ENCODE measurements at regions not wholly inside any gene's neighbourhood (a gene's known extent, or its start where the extent isn't known, plus 50 kb on each side); places are given as distances from the start of the nearest gene placed in this dataset.

- Histone ChIP-seq H3K9me3 (ENCODE audit: control insufficient read depth, low read length) (no peaks in the 10 kb centered on the region), H3K36me3 (ENCODE audit: control insufficient read depth, insufficient read depth, low read length) (no peaks in the 10 kb centered on the region), H3K4me1 (ENCODE audit: control insufficient read depth, insufficient read depth, low read length) (peaks cover 17% of the 10 kb centered on the region), H3K4me3 (ENCODE audit: insufficient read depth, low read depth, low read length) (no peak overlapping the region), H3K27me3 (ENCODE audit: control insufficient read depth, insufficient read depth, low read length, poor library complexity, severe bottlenecking) (no peaks in the 10 kb centered on the region), H3K27ac (ENCODE audit: insufficient read depth, low read depth, low read length, poor library complexity, severe bottlenecking) (no peak overlapping the region)
Measured at GRCh38 chr9:20186823-20187222, 398.0 kb upstream of the SLC24A2 start.

GRCh38 chr9:20186231-20186630 is 397.4 kb upstream of the SLC24A2 start:
- H3K36me3 ChIP-seq (ENCODE audit: control insufficient read depth, insufficient read depth, low read length): no peaks in the 10 kb centered on the region
- H3K27ac ChIP-seq (ENCODE audit: insufficient read depth, low read depth, low read length, poor library complexity, severe bottlenecking): no peak overlapping the region
- no peaks in the 10 kb centered on the region for H3K27me3 ChIP-seq (ENCODE audit: control insufficient read depth, insufficient read depth, low read length, poor library complexity, severe bottlenecking)
- H3K9me3 ChIP-seq (ENCODE audit: control insufficient read depth, low read length): no peaks in the 10 kb centered on the region
- 92 to 97% methylated on average over 3 of the region's 3 CpGs for WGBS, 2 experiments
- peaks cover 17% of the 10 kb centered on the region for H3K4me1 ChIP-seq (ENCODE audit: control insufficient read depth, insufficient read depth, low read length)
- H3K4me3 ChIP-seq (ENCODE audit: insufficient read depth, low read depth, low read length): no peak overlapping the region

GRCh38 chr9:20184541-20184940 is 395.7 kb upstream of the SLC24A2 start:
- Histone ChIP-seq H3K36me3 (ENCODE audit: control insufficient read depth, insufficient read depth, low read length) (no peaks in the 10 kb centered on the region), H3K27ac (ENCODE audit: insufficient read depth, low read depth, low read length, poor library complexity, severe bottlenecking) (no peak overlapping the region), H3K4me1 (ENCODE audit: control insufficient read depth, insufficient read depth, low read length) (peaks cover 15% of the 10 kb centered on the region), H3K9me3 (ENCODE audit: control insufficient read depth, low read length) (no peaks in the 10 kb centered on the region), H3K4me3 (ENCODE audit: insufficient read depth, low read depth, low read length) (no peak overlapping the region), H3K27me3 (ENCODE audit: control insufficient read depth, insufficient read depth, low read length, poor library complexity, severe bottlenecking) (no peaks in the 10 kb centered on the region)

- no peak overlapping the region for H3K27ac ChIP-seq (ENCODE audit: insufficient read depth, low read depth, low read length, poor library complexity, severe bottlenecking)
- H3K27me3 ChIP-seq (ENCODE audit: control insufficient read depth, insufficient read depth, low read length, poor library complexity, severe bottlenecking): no peaks in the 10 kb centered on the region
- no peaks in the 10 kb centered on the region for H3K9me3 ChIP-seq (ENCODE audit: control insufficient read depth, low read length)
- no peaks in the 10 kb centered on the region for H3K36me3 ChIP-seq (ENCODE audit: control insufficient read depth, insufficient read depth, low read length)
- no peaks in the 10 kb centered on the region for H3K4me1 ChIP-seq (ENCODE audit: control insufficient read depth, insufficient read depth, low read length)
- no peak overlapping the region for H3K4me3 ChIP-seq (ENCODE audit: insufficient read depth, low read depth, low read length)
Measured at GRCh38 chr9:20178679-20179078, 389.8 kb upstream of the SLC24A2 start.

GRCh38 chr9:20178197-20178596 is 389.4 kb upstream of the SLC24A2 start:
- 79 to 88% methylated on average over 1 of the region's 1 CpG for WGBS, 2 experiments
- H3K4me3 ChIP-seq (ENCODE audit: insufficient read depth, low read depth, low read length): no peak overlapping the region

GRCh38 chr9:20170122-20170521 is 381.3 kb upstream of the SLC24A2 start:
- Histone ChIP-seq H3K27ac (ENCODE audit: insufficient read depth, low read depth, low read length, poor library complexity, severe bottlenecking) (no peak overlapping the region), H3K4me3 (ENCODE audit: insufficient read depth, low read depth, low read length) (no peak overlapping the region), H3K27me3 (ENCODE audit: control insufficient read depth, insufficient read depth, low read length, poor library complexity, severe bottlenecking) (no peaks in the 10 kb centered on the region), H3K4me1 (ENCODE audit: control insufficient read depth, insufficient read depth, low read length) (no peaks in the 10 kb centered on the region), H3K36me3 (ENCODE audit: control insufficient read depth, insufficient read depth, low read length) (no peaks in the 10 kb centered on the region), H3K9me3 (ENCODE audit: control insufficient read depth, low read length) (no peaks in the 10 kb centered on the region)
- whole genome bisulfite sequencing, 2 experiments: 96 to 97% methylated on average over 3 of the region's 3 CpGs

More at GRCh38 chr9:20178197-20178596, 389.4 kb upstream of the SLC24A2 start:
- no peak overlapping the region for H3K27ac ChIP-seq (ENCODE audit: insufficient read depth, low read depth, low read length, poor library complexity, severe bottlenecking)
- no peaks in the 10 kb centered on the region for H3K4me1 ChIP-seq (ENCODE audit: control insufficient read depth, insufficient read depth, low read length)
- no peaks in the 10 kb centered on the region for H3K9me3 ChIP-seq (ENCODE audit: control insufficient read depth, low read length)
- H3K36me3 ChIP-seq (ENCODE audit: control insufficient read depth, insufficient read depth, low read length): no peaks in the 10 kb centered on the region
- H3K27me3 ChIP-seq (ENCODE audit: control insufficient read depth, insufficient read depth, low read length, poor library complexity, severe bottlenecking): no peaks in the 10 kb centered on the region

GRCh38 chr9:20152151-20152725 is 363.4 kb upstream of the SLC24A2 start:
- Histone ChIP-seq H3K9me3 (ENCODE audit: control insufficient read depth, low read length) (no peaks in the 10 kb centered on the region), H3K27me3 (ENCODE audit: control insufficient read depth, insufficient read depth, low read length, poor library complexity, severe bottlenecking) (no peaks in the 10 kb centered on the region), H3K36me3 (ENCODE audit: control insufficient read depth, insufficient read depth, low read length) (no peaks in the 10 kb centered on the region), H3K27ac (ENCODE audit: insufficient read depth, low read depth, low read length, poor library complexity, severe bottlenecking) (no peak overlapping the region), H3K4me1 (ENCODE audit: control insufficient read depth, insufficient read depth, low read length) (no peaks in the 10 kb centered on the region), H3K4me3 (ENCODE audit: insufficient read depth, low read depth, low read length) (no peak overlapping the region)
- 96 to 97% methylated on average over 2 of the region's 3 CpGs for WGBS, 2 experiments

GRCh38 chr9:20148416-20148815 is 359.6 kb upstream of the SLC24A2 start:
- Histone ChIP-seq H3K9me3 (ENCODE audit: control insufficient read depth, low read length) (no peaks in the 10 kb centered on the region), H3K36me3 (ENCODE audit: control insufficient read depth, insufficient read depth, low read length) (no peaks in the 10 kb centered on the region), H3K4me3 (ENCODE audit: insufficient read depth, low read depth, low read length) (no peak overlapping the region), H3K27me3 (ENCODE audit: control insufficient read depth, insufficient read depth, low read length, poor library complexity, severe bottlenecking) (no peaks in the 10 kb centered on the region), H3K27ac (ENCODE audit: insufficient read depth, low read depth, low read length, poor library complexity, severe bottlenecking) (no peak overlapping the region), H3K4me1 (ENCODE audit: control insufficient read depth, insufficient read depth, low read length) (peaks cover 10% of the 10 kb centered on the region)
- WGBS, 2 experiments: 97 to 100% methylated on average over 2 of the region's 2 CpGs

- H3K4me3 ChIP-seq (ENCODE audit: insufficient read depth, low read depth, low read length): no peak overlapping the region
- H3K27ac ChIP-seq (ENCODE audit: insufficient read depth, low read depth, low read length, poor library complexity, severe bottlenecking): peak overlapping the region; percentile 41
- 35 to 53% methylated on average over 7 of the region's 7 CpGs for WGBS, 2 experiments
- peaks cover 16% of the 10 kb centered on the region for H3K4me1 ChIP-seq (ENCODE audit: control insufficient read depth, insufficient read depth, low read length)
- H3K27me3 ChIP-seq (ENCODE audit: control insufficient read depth, insufficient read depth, low read length, poor library complexity, severe bottlenecking): no peaks in the 10 kb centered on the region
- H3K9me3 ChIP-seq (ENCODE audit: control insufficient read depth, low read length): no peaks in the 10 kb centered on the region
- no peaks in the 10 kb centered on the region for H3K36me3 ChIP-seq (ENCODE audit: control insufficient read depth, insufficient read depth, low read length)
Measured at GRCh38 chr9:20144197-20144596, 355.4 kb upstream of the SLC24A2 start.

GRCh38 chr9:20139763-20140290 is 351.0 kb upstream of the SLC24A2 start:
- H3K27ac ChIP-seq (ENCODE audit: insufficient read depth, low read depth, low read length, poor library complexity, severe bottlenecking): no peak overlapping the region
- H3K4me3 ChIP-seq (ENCODE audit: insufficient read depth, low read depth, low read length): no peak overlapping the region
- H3K9me3 ChIP-seq (ENCODE audit: control insufficient read depth, low read length): no peaks in the 10 kb centered on the region
- no peaks in the 10 kb centered on the region for H3K27me3 ChIP-seq (ENCODE audit: control insufficient read depth, insufficient read depth, low read length, poor library complexity, severe bottlenecking)
- 86 to 93% methylated on average over 9 of the region's 9 CpGs for WGBS, 2 experiments
- H3K4me1 ChIP-seq (ENCODE audit: control insufficient read depth, insufficient read depth, low read length): peaks cover 14% of the 10 kb centered on the region
- no peaks in the 10 kb centered on the region for H3K36me3 ChIP-seq (ENCODE audit: control insufficient read depth, insufficient read depth, low read length)

GRCh38 chr9:20138841-20139240 is 350.0 kb upstream of the SLC24A2 start:
- no peaks in the 10 kb centered on the region for H3K36me3 ChIP-seq (ENCODE audit: control insufficient read depth, insufficient read depth, low read length)
- 92 to 95% methylated on average over 4 of the region's 4 CpGs for WGBS, 2 experiments
- peaks cover 9% of the 10 kb centered on the region for H3K4me1 ChIP-seq (ENCODE audit: control insufficient read depth, insufficient read depth, low read length)
- H3K27me3 ChIP-seq (ENCODE audit: control insufficient read depth, insufficient read depth, low read length, poor library complexity, severe bottlenecking): no peaks in the 10 kb centered on the region
- no peak overlapping the region for H3K4me3 ChIP-seq (ENCODE audit: insufficient read depth, low read depth, low read length)
- no peaks in the 10 kb centered on the region for H3K9me3 ChIP-seq (ENCODE audit: control insufficient read depth, low read length)
- H3K27ac ChIP-seq (ENCODE audit: insufficient read depth, low read depth, low read length, poor library complexity, severe bottlenecking): no peak overlapping the region
